HepG2 (cell line): ENCODE measurements at regions not wholly inside any gene's neighbourhood (a gene's known extent, or its start where the extent isn't known, plus 50 kb on each side); places are given as distances from the start of the nearest gene placed in this dataset.

Experiments used
- BCL6 ChIP-seq: IDR thresholded peaks from 2 replicates; pipeline ENCODE4 v1.6.1; 2016; ENCODE audit warnings: missing genetic modification reagents, missing compliant biosample characterization
- HIVEP1 ChIP-seq: sonication (generic); formaldehyde crosslinking; IDR thresholded peaks from 2 replicates; pipeline ENCODE4 v1.4.0; 2020; ENCODE audit warnings: mild to moderate bottlenecking, missing genetic modification reagents
- POLR2A ChIP-seq, 2 experiments: IDR thresholded peaks; 2 replicates each; pipeline ENCODE4 v1.6.1; 2011; ENCODE audit warnings: low read depth in 2 of 2, low read length in 2 of 2, mild to moderate bottlenecking in 1 of 2, moderate library complexity in 1 of 2; ENCODE audit not compliant: insufficient read depth in 1 of 2
- POLR2G ChIP-seq: fragments of 200-400 bp; formaldehyde crosslinking; IDR thresholded peaks from 2 replicates; pipeline ENCODE4 v1.6.1; 2018; ENCODE audit warnings: mild to moderate bottlenecking, low read depth, low read length, moderate library complexity
- RARA ChIP-seq: IDR thresholded peaks from 2 replicates; pipeline ENCODE4 v1.6.1; 2016; ENCODE audit warnings: missing genetic modification reagents, missing compliant biosample characterization
- RORA ChIP-seq: sonication (generic); formaldehyde crosslinking; IDR thresholded peaks from 2 replicates; pipeline ENCODE4 v1.5.0; 2020; ENCODE audit warnings: mild to moderate bottlenecking, missing genetic modification reagents, moderate library complexity
- SNAPC2 ChIP-seq: sonication (generic); formaldehyde crosslinking; IDR thresholded peaks from 2 replicates; pipeline ENCODE4 v1.8.1; 2022; ENCODE audit warnings: mild to moderate bottlenecking, missing genetic modification reagents
- SRSF1 ChIP-seq: fragments of 200-400 bp; formaldehyde crosslinking; optimal IDR thresholded peaks from 2 replicates; pipeline ENCODE3; 2017; ENCODE audit warnings: mild to moderate bottlenecking, low read depth, low read length, moderate library complexity
- TAF1 ChIP-seq: sonication (generic); formaldehyde crosslinking; IDR thresholded peaks from 2 replicates; pipeline ENCODE4 v1.4.0; 2020; ENCODE audit warnings: missing genetic modification reagents
- ZMYM4 ChIP-seq: sonication (generic); formaldehyde crosslinking; IDR thresholded peaks from 2 replicates; pipeline ENCODE4 v1.8.1; 2023; ENCODE audit warnings: mild to moderate bottlenecking, missing genetic modification reagents
- ZNF12 ChIP-seq: sonication (generic); formaldehyde crosslinking; IDR thresholded peaks from 2 replicates; pipeline ENCODE4 v1.5.0; 2020; ENCODE audit warnings: missing genetic modification reagents
- ZNF253 ChIP-seq: sonication (generic); formaldehyde crosslinking; IDR thresholded peaks from 2 replicates; pipeline ENCODE4 v1.8.0; 2022; ENCODE audit warnings: mild to moderate bottlenecking, missing genetic modification reagents, borderline replicate concordance
- ZSCAN22 ChIP-seq: sonication (generic); formaldehyde crosslinking; IDR thresholded peaks from 2 replicates; pipeline ENCODE4 v1.4.0; 2020; ENCODE audit warnings: mild to moderate bottlenecking, missing genetic modification reagents
- ZSCAN31 ChIP-seq: sonication (generic); formaldehyde crosslinking; IDR thresholded peaks from 2 replicates; pipeline ENCODE4 v1.5.0; 2020; ENCODE audit warnings: low read depth, mild to moderate bottlenecking, missing genetic modification reagents
- TF ChIP-seq, protein P1 (sequence below): IDR thresholded peaks from 2 replicates; pipeline ENCODE4 v1.6.1; 2016
- TF ChIP-seq, protein P2 (sequence below): sonication (generic); formaldehyde crosslinking; IDR thresholded peaks from 2 replicates; pipeline ENCODE4 v1.5.0; 2020; ENCODE audit warnings: mild to moderate bottlenecking, missing genetic modification reagents, borderline replicate concordance
- TF ChIP-seq, protein P3 (sequence below): sonication (generic); formaldehyde crosslinking; IDR thresholded peaks from 2 replicates; pipeline ENCODE4 v1.5.1; 2020; ENCODE audit warnings: mild to moderate bottlenecking, missing genetic modification reagents, moderate library complexity
- TF ChIP-seq, protein P4 (sequence below): sonication (generic); formaldehyde crosslinking; IDR thresholded peaks from 2 replicates; pipeline ENCODE4 v1.4.0; 2020; ENCODE audit warnings: missing genetic modification reagents; ENCODE audit errors: not compliant biosample characterization
- TF ChIP-seq, protein P5 (sequence below): sonication (generic); formaldehyde crosslinking; IDR thresholded peaks from 2 replicates; pipeline ENCODE4 v1.5.1; 2020; ENCODE audit warnings: mild to moderate bottlenecking, missing genetic modification reagents, borderline replicate concordance

DNA sequence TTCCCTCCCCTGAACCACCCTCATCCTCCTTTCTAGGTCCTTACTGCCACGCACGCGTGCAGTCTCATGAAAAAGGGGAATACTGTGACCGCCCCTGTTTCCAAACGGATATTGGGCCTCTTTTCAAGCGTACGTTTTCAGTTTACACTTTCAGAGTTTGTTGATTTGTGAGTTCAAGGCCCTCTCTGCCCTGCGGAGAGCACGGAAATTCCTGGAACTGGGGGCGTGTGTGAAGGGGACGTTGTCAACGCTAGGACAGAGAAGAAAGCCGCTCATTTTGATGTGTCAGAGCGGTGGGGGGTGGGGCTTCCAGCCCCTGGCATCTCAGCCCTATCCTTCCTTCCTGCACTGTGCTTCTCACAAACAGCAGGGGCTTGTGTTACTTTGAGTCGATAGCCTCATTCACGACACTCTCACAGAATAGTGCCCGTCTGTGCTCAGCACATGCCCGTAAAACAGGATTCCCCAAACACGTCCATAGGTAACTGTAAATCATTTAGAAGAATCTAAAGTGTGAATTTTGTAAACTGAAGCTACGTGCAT lies 137.6 kb upstream of the PEG3 start (continued):
- TF ChIP-seq POLR2A (IDR thresholded peaks at IDR 0.05; ENCODE audit: insufficient read depth in 1 of 2, low read depth in 2 of 2, low read length in 2 of 2) (peak; percentile 18 to 43; a peak in 1 of 4 replicates), HIVEP1 (CRISPR knock-in tag) (peak; percentile 71; the same call in 1 of the 2 replicates), POLR2G (no peak; the same call in 1 of the 2 replicates), ZSCAN22 (CRISPR knock-in tag) (no peak), ZSCAN31 (peak; percentile 49; the same call in 1 of the 2 replicates), ZMYM4 (CRISPR knock-in tag) (peak; percentile 84), RARA (CRISPR knock-in tag) (peak; percentile 99), BCL6 (peak; percentile 85), RORA (no peak), SRSF1 (no peak), ZNF12 (CRISPR knock-in tag) (0 out of 2 replicates have a peak, but pooled peaks have one; percentile 20), ZNF253 (CRISPR knock-in tag) (0 out of 2 replicates have a peak, but pooled peaks have one; percentile 10), TAF1 (CRISPR knock-in tag) (peak; percentile 47; the same call in 1 of the 2 replicates), SNAPC2 (CRISPR knock-in tag) (peak; percentile 81; the same call in 1 of the 2 replicates)
- TF ChIP-seq, protein P1, sequence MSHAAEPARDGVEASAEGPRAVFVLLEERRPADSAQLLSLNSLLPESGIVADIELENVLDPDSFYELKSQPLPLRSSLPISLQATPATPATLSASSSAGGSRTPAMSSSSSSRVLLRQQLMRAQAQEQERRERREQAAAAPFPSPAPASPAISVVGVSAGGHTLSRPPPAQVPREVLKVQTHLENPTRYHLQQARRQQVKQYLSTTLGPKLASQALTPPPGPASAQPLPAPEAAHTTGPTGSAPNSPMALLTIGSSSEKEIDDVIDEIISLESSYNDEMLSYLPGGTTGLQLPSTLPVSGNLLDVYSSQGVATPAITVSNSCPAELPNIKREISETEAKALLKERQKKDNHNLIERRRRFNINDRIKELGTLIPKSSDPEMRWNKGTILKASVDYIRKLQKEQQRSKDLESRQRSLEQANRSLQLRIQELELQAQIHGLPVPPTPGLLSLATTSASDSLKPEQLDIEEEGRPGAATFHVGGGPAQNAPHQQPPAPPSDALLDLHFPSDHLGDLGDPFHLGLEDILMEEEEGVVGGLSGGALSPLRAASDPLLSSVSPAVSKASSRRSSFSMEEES, result peak; percentile 80
- TF ChIP-seq, protein P2, sequence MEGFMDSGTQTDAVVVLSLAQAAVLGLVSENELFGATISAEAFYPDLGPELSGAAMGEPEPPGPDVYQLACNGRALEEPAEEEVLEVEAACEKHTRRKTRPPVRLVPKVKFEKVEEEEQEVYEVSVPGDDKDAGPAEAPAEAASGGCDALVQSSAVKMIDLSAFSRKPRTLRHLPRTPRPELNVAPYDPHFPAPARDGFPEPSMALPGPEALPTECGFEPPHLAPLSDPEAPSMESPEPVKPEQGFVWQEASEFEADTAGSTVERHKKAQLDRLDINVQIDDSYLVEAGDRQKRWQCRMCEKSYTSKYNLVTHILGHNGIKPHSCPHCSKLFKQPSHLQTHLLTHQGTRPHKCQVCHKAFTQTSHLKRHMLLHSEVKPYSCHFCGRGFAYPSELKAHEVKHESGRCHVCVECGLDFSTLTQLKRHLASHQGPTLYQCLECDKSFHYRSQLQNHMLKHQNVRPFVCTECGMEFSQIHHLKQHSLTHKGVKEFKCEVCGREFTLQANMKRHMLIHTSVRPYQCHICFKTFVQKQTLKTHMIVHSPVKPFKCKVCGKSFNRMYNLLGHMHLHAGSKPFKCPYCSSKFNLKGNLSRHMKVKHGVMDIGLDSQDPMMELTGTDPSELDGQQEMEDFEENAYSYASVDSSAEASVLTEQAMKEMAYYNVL, result peak; percentile 95; the same call in 1 of the 2 replicates
- TF ChIP-seq, protein P3, sequence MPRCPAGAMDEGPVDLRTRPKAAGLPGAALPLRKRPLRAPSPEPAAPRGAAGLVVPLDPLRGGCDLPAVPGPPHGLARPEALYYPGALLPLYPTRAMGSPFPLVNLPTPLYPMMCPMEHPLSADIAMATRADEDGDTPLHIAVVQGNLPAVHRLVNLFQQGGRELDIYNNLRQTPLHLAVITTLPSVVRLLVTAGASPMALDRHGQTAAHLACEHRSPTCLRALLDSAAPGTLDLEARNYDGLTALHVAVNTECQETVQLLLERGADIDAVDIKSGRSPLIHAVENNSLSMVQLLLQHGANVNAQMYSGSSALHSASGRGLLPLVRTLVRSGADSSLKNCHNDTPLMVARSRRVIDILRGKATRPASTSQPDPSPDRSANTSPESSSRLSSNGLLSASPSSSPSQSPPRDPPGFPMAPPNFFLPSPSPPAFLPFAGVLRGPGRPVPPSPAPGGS (CRISPR knock-in tag), result no peak; the same call in 1 of the 2 replicates
- TF ChIP-seq, protein P4, sequence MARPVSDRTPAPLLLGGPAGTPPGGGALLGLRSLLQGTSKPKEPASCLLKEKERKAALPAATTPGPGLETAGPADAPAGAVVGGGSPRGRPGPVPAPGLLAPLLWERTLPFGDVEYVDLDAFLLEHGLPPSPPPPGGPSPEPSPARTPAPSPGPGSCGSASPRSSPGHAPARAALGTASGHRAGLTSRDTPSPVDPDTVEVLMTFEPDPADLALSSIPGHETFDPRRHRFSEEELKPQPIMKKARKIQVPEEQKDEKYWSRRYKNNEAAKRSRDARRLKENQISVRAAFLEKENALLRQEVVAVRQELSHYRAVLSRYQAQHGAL (CRISPR knock-in tag), result no peak
- TF ChIP-seq, protein P5, sequence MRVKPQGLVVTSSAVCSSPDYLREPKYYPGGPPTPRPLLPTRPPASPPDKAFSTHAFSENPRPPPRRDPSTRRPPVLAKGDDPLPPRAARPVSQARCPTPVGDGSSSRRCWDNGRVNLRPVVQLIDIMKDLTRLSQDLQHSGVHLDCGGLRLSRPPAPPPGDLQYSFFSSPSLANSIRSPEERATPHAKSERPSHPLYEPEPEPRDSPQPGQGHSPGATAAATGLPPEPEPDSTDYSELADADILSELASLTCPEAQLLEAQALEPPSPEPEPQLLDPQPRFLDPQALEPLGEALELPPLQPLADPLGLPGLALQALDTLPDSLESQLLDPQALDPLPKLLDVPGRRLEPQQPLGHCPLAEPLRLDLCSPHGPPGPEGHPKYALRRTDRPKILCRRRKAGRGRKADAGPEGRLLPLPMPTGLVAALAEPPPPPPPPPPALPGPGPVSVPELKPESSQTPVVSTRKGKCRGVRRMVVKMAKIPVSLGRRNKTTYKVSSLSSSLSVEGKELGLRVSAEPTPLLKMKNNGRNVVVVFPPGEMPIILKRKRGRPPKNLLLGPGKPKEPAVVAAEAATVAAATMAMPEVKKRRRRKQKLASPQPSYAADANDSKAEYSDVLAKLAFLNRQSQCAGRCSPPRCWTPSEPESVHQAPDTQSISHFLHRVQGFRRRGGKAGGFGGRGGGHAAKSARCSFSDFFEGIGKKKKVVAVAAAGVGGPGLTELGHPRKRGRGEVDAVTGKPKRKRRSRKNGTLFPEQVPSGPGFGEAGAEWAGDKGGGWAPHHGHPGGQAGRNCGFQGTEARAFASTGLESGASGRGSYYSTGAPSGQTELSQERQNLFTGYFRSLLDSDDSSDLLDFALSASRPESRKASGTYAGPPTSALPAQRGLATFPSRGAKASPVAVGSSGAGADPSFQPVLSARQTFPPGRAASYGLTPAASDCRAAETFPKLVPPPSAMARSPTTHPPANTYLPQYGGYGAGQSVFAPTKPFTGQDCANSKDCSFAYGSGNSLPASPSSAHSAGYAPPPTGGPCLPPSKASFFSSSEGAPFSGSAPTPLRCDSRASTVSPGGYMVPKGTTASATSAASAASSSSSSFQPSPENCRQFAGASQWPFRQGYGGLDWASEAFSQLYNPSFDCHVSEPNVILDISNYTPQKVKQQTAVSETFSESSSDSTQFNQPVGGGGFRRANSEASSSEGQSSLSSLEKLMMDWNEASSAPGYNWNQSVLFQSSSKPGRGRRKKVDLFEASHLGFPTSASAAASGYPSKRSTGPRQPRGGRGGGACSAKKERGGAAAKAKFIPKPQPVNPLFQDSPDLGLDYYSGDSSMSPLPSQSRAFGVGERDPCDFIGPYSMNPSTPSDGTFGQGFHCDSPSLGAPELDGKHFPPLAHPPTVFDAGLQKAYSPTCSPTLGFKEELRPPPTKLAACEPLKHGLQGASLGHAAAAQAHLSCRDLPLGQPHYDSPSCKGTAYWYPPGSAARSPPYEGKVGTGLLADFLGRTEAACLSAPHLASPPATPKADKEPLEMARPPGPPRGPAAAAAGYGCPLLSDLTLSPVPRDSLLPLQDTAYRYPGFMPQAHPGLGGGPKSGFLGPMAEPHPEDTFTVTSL, result peak; percentile 97
